Astrocyte (in vitro differentiated cells and primary cell): ENCODE measurements at regions not wholly inside any gene's neighbourhood (a gene's known extent, or its start where the extent isn't known, plus 50 kb on each side); places are given as distances from the start of the nearest gene placed in this dataset.

ENCODE experiments used
- CTCF ChIP-seq: IDR thresholded peaks from 2 replicates; pipeline ENCODE4 v1.5.1; 2011; ENCODE audit warnings: low read depth, mild to moderate bottlenecking, inconsistent platforms, low read length, moderate library complexity; ENCODE audit not compliant: insufficient read depth
- EZH2 ChIP-seq: IDR thresholded peaks from 2 replicates; pipeline ENCODE4 v1.6.1; 2012; ENCODE audit warnings: mild to moderate bottlenecking, low read length, inconsistent platforms; ENCODE audit not compliant: insufficient read depth

GRCh38 chr3:18483226-18483625, 58.1 kb upstream of the SATB1 start:
- TF ChIP-seq CTCF (no peak), EZH2 (no peak)
